ENCODE measurements at regions not wholly inside any gene's neighbourhood (a gene's known extent, or its start where the extent isn't known, plus 50 kb on each side); places are given as distances from the start of the nearest gene placed in this dataset.

DNA sequence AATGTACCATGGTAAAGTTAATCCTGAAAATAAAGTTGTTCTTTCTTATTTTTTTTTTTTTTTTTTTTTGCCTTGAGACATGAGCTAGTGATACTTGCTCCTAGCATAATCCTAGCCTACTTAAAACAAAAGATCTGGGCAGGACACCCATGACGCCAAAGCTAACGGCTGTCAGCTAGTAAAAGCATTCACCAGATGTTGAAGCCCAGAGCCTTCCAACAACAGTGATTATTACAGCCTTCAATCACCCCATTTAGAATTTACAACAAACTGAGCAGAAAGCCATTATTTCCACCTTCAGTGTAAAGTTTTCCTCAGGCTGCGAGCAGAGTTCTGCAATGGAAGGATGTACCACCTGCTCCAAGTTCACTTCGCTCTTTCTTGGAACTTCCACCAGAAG is 259.5 kb downstream of the SP3 start:
- H3K27ac ChIP-seq (ENCODE audit: low read length), result no peak overlapping the region
- no peaks in the 10 kb centered on the region for H4K20me1 ChIP-seq (ENCODE audit: low read length)
- no peak overlapping the region for H2AFZ ChIP-seq (ENCODE audit: low read length)
- H3K9ac ChIP-seq (ENCODE audit: low read length), result no peak overlapping the region
- no peaks in the 10 kb centered on the region for H3K36me3 ChIP-seq (ENCODE audit: low read depth, low read length)
- no peaks in the 10 kb centered on the region for H3K4me1 ChIP-seq (ENCODE audit: insufficient read depth, low read length)
- no peak overlapping the region for H3K4me3 ChIP-seq (ENCODE audit: low read length)
- H3K79me2 ChIP-seq (ENCODE audit: low read length), result no peaks in the 10 kb centered on the region
- DNase-seq (no peak), ATAC-seq (no peak)
- no peaks in the 10 kb centered on the region for H3K9me3 ChIP-seq (ENCODE audit: low read length)
- H3K4me2 ChIP-seq (ENCODE audit: low read length), result no peak overlapping the region
- intact Hi-C loops (cut with micrococcal nuclease), result no loop called here
- H3K27me3 ChIP-seq (ENCODE audit: low read length), result no peaks in the 10 kb centered on the region
- H3K9me2 ChIP-seq (replicated peaks; ENCODE audit: low read length), result no peaks in the 10 kb centered on the region
- no peak for TF ChIP-seq CTCF (conservative IDR thresholded peaks at IDR 0.05; ENCODE audit: low read depth, low read length)
- TF ChIP-seq EZH2phosphoT487 (IDR thresholded peaks at IDR 0.05; ENCODE audit: borderline replicate concordance, low read length), result no peak
- TF ChIP-seq EZH2 (IDR thresholded peaks at IDR 0.05; ENCODE audit: low read length, unreplicated experiment), result no peak
- no TSS peak for BruUV-seq (replicated peaks)
- H3F3A ChIP-seq (ENCODE audit: low read length, unreplicated experiment), result no peaks in the 10 kb centered on the region
- ChIA-PET POLR2A (ENCODE audit: unreplicated experiment) (interaction anchor here (0.6 kb wide), 1 partner anchor 265 kb away, joined by 16 read pairs; no protein-coding TSS in a partner anchor), CTCF (no interaction called here)

DNA sequence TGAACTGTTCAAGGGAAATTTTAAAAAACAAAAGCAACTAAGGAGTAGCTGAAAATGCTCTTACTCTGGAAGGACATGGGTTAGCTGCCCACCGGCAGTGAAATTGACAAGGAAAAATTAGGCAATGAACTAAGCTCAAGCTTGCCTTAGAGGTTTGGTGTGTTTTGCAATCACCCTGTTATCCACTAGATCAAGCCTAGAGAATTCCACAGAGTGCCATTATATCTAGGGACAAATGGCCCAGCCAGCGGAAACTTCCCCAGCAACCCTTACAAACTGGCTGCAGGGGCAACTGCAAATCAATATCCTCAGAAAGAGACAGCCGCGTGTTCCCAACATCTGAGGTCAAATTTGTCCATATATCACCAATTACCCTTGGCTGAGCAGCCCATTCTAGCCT is 258.2 kb downstream of the SP3 start:
- Histone ChIP-seq H2AFZ (ENCODE audit: low read length) (no peak overlapping the region), H3K36me3 (ENCODE audit: low read depth, low read length) (no peaks in the 10 kb centered on the region), H3K79me2 (ENCODE audit: low read length) (no peaks in the 10 kb centered on the region), H3K4me3 (ENCODE audit: low read length) (no peak overlapping the region), H3F3A (ENCODE audit: low read length, unreplicated experiment) (no peaks in the 10 kb centered on the region), H3K27ac (ENCODE audit: low read length) (no peak overlapping the region), H3K27me3 (ENCODE audit: low read length) (no peaks in the 10 kb centered on the region), H3K4me1 (ENCODE audit: insufficient read depth, low read length) (no peaks in the 10 kb centered on the region), H4K20me1 (ENCODE audit: low read length) (no peaks in the 10 kb centered on the region), H3K4me2 (ENCODE audit: low read length) (no peak overlapping the region), H3K9ac (ENCODE audit: low read length) (no peak overlapping the region), H3K9me2 (replicated peaks; ENCODE audit: low read length) (no peaks in the 10 kb centered on the region), H3K9me3 (ENCODE audit: low read length) (no peaks in the 10 kb centered on the region)
- BruUV-seq (replicated peaks), result no TSS peak
- ChIA-PET CTCF (no interaction called here), POLR2A (ENCODE audit: unreplicated experiment) (no interaction called here)
- intact Hi-C loops (cut with micrococcal nuclease), result no loop called here
- DNase-seq (no peak), ATAC-seq (no peak)
- TF ChIP-seq EZH2phosphoT487 (IDR thresholded peaks at IDR 0.05; ENCODE audit: borderline replicate concordance, low read length) (no peak), CTCF (conservative IDR thresholded peaks at IDR 0.05; ENCODE audit: low read depth, low read length) (no peak), EZH2 (IDR thresholded peaks at IDR 0.05; ENCODE audit: low read length, unreplicated experiment) (no peak)

GRCh38 chr2:173708806-173709205 is 256.4 kb downstream of the SP3 start:
- Histone ChIP-seq H3K4me1 (ENCODE audit: insufficient read depth, low read length) (peaks cover 7% of the 10 kb centered on the region), H3K4me3 (ENCODE audit: low read length) (no peak overlapping the region), H3K9ac (ENCODE audit: low read length) (no peak overlapping the region), H3K4me2 (ENCODE audit: low read length) (no peak overlapping the region), H3K79me2 (ENCODE audit: low read length) (no peaks in the 10 kb centered on the region), H2AFZ (ENCODE audit: low read length) (no peak overlapping the region), H3K9me3 (ENCODE audit: low read length) (no peaks in the 10 kb centered on the region), H3K9me2 (replicated peaks; ENCODE audit: low read length) (no peaks in the 10 kb centered on the region), H4K20me1 (ENCODE audit: low read length) (no peaks in the 10 kb centered on the region), H3K27ac (ENCODE audit: low read length) (no peak overlapping the region), H3K27me3 (ENCODE audit: low read length) (no peaks in the 10 kb centered on the region), H3K36me3 (ENCODE audit: low read depth, low read length) (no peaks in the 10 kb centered on the region), H3F3A (ENCODE audit: low read length, unreplicated experiment) (no peaks in the 10 kb centered on the region)
- ChIA-PET POLR2A (ENCODE audit: unreplicated experiment) (no interaction called here), CTCF (no interaction called here)
- BruUV-seq (replicated peaks), result no TSS peak
- TF ChIP-seq CTCF (conservative IDR thresholded peaks at IDR 0.05; ENCODE audit: low read depth, low read length), result no peak
- no peak for TF ChIP-seq EZH2phosphoT487 (IDR thresholded peaks at IDR 0.05; ENCODE audit: borderline replicate concordance, low read length)
- no peak for TF ChIP-seq EZH2 (IDR thresholded peaks at IDR 0.05; ENCODE audit: low read length, unreplicated experiment)
- intact Hi-C loops (cut with micrococcal nuclease), result no loop called here
- no peak for ATAC-seq
- DNase-seq, result no peak

Data from PC-3 (cell line).